ENCODE measurements at regions not wholly inside any gene's neighbourhood (a gene's known extent, or its start where the extent isn't known, plus 50 kb on each side); places are given as distances from the start of the nearest gene placed in this dataset.
A peak's percentile ranks its signal among the peaks of the same experiment; 100 is the strongest.

GRCh38 chr4:66920514-66920913 lies 624.8 kb downstream of the CENPC start:
- TF ChIP-seq EZH2 (IDR thresholded peaks at IDR 0.05; ENCODE audit: low read length): no peak
- TF ChIP-seq, protein P1, sequence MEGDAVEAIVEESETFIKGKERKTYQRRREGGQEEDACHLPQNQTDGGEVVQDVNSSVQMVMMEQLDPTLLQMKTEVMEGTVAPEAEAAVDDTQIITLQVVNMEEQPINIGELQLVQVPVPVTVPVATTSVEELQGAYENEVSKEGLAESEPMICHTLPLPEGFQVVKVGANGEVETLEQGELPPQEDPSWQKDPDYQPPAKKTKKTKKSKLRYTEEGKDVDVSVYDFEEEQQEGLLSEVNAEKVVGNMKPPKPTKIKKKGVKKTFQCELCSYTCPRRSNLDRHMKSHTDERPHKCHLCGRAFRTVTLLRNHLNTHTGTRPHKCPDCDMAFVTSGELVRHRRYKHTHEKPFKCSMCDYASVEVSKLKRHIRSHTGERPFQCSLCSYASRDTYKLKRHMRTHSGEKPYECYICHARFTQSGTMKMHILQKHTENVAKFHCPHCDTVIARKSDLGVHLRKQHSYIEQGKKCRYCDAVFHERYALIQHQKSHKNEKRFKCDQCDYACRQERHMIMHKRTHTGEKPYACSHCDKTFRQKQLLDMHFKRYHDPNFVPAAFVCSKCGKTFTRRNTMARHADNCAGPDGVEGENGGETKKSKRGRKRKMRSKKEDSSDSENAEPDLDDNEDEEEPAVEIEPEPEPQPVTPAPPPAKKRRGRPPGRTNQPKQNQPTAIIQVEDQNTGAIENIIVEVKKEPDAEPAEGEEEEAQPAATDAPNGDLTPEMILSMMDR (optimal IDR thresholded peaks at IDR 0.05 in 1 of 3, IDR thresholded peaks at IDR 0.05 in 1 of 3, conservative IDR thresholded peaks at IDR 0.05 in 1 of 3; ENCODE audit: extremely low read depth in 1 of 3, insufficient read depth in 2 of 3, low read length in 3 of 3): no peak
- no peak for FAIRE-seq

GRCh38 chr4:66911880-66912279 lies 633.4 kb downstream of the CENPC start:
- H3K4me3 ChIP-seq (ENCODE audit: control insufficient read depth in 2 of 3, extremely low read depth in 1 of 3, insufficient read depth in 2 of 3, low read depth in 1 of 3, low read length in 3 of 3): no peak overlapping the region
- no peak overlapping the region for H3K9ac ChIP-seq (ENCODE audit: control insufficient read depth, extremely low read depth, insufficient read depth, low read length)
- peak; percentile 77 for FAIRE-seq
- H3K4me1 ChIP-seq (ENCODE audit: control insufficient read depth, extremely low read depth, insufficient read depth, low read length): no peaks in the 10 kb centered on the region
- H3K9me1 ChIP-seq (ENCODE audit: control insufficient read depth, extremely low read depth, insufficient read depth, low read length): no peaks in the 10 kb centered on the region
- TF ChIP-seq, protein P1 (optimal IDR thresholded peaks at IDR 0.05 in 1 of 3, IDR thresholded peaks at IDR 0.05 in 1 of 3, conservative IDR thresholded peaks at IDR 0.05 in 1 of 3; ENCODE audit: extremely low read depth in 1 of 3, insufficient read depth in 2 of 3, low read length in 3 of 3): no peak
- no peak for TF ChIP-seq EZH2 (IDR thresholded peaks at IDR 0.05; ENCODE audit: low read length)
- no peak overlapping the region for H2AFZ ChIP-seq (ENCODE audit: control insufficient read depth, low read length)
- H3K4me2 ChIP-seq (ENCODE audit: control insufficient read depth, extremely low read depth, insufficient read depth, low read depth, low read length): no peak overlapping the region
- H3K9me3 ChIP-seq (ENCODE audit: control insufficient read depth, low read depth, low read length): no peaks in the 10 kb centered on the region
- DNase-seq (ENCODE audit: low read depth, low spot score): no peak
- no peaks in the 10 kb centered on the region for H3K79me2 ChIP-seq (ENCODE audit: control insufficient read depth, insufficient read depth, low read length)
- H3K27ac ChIP-seq (ENCODE audit: control insufficient read depth, insufficient read depth, low read length): no peak overlapping the region
- H3K27me3 ChIP-seq (ENCODE audit: control insufficient read depth, extremely low read depth, insufficient read depth, low read length): no peaks in the 10 kb centered on the region
- dilution Hi-C loops (cut with MboI; ENCODE audit: extremely low pct_ligation_motif_present, low sequenced_read_pairs): no loop called here
- no peaks in the 10 kb centered on the region for H3K36me3 ChIP-seq (ENCODE audit: control insufficient read depth in 2 of 2, extremely low read depth in 1 of 2, insufficient read depth in 2 of 2, low read length in 2 of 2)
- H4K20me1 ChIP-seq (ENCODE audit: control insufficient read depth, extremely low read depth, insufficient read depth, low read length): no peaks in the 10 kb centered on the region

More at GRCh38 chr4:66920514-66920913, 624.8 kb downstream of the CENPC start:
- Histone ChIP-seq H3K9me3 (ENCODE audit: control insufficient read depth, low read depth, low read length) (no peaks in the 10 kb centered on the region), H3K9me1 (ENCODE audit: control insufficient read depth, extremely low read depth, insufficient read depth, low read length) (no peaks in the 10 kb centered on the region), H3K4me2 (ENCODE audit: control insufficient read depth, extremely low read depth, insufficient read depth, low read depth, low read length) (no peak overlapping the region), H3K27me3 (ENCODE audit: control insufficient read depth, extremely low read depth, insufficient read depth, low read length) (no peaks in the 10 kb centered on the region), H4K20me1 (ENCODE audit: control insufficient read depth, extremely low read depth, insufficient read depth, low read length) (no peaks in the 10 kb centered on the region), H3K79me2 (ENCODE audit: control insufficient read depth, insufficient read depth, low read length) (no peaks in the 10 kb centered on the region), H3K4me3 (ENCODE audit: control insufficient read depth in 2 of 3, extremely low read depth in 1 of 3, insufficient read depth in 2 of 3, low read depth in 1 of 3, low read length in 3 of 3) (no peak overlapping the region), H3K9ac (ENCODE audit: control insufficient read depth, extremely low read depth, insufficient read depth, low read length) (no peak overlapping the region), H3K27ac (ENCODE audit: control insufficient read depth, insufficient read depth, low read length) (no peak overlapping the region), H3K4me1 (ENCODE audit: control insufficient read depth, extremely low read depth, insufficient read depth, low read length) (no peaks in the 10 kb centered on the region), H2AFZ (ENCODE audit: control insufficient read depth, low read length) (no peak overlapping the region), H3K36me3 (ENCODE audit: control insufficient read depth in 2 of 2, extremely low read depth in 1 of 2, insufficient read depth in 2 of 2, low read length in 2 of 2) (no peaks in the 10 kb centered on the region)
- dilution Hi-C loops (cut with MboI; ENCODE audit: extremely low pct_ligation_motif_present, low sequenced_read_pairs): no loop called here
- no peak for DNase-seq (ENCODE audit: low read depth, low spot score)

Data from keratinocyte (primary cell).